ENCODE measurements at regions not wholly inside any gene's neighbourhood (a gene's known extent, or its start where the extent isn't known, plus 50 kb on each side); places are given as distances from the start of the nearest gene placed in this dataset.
"Not testable (repeated sequence)": the region's sequence is repeated elsewhere in the genome, so short reads cannot be mapped to it uniquely, and the experiment has no call there.

GRCh38 chr10:21293518-21294356 is 231.7 kb downstream of the SKIDA1 start:
- no peak for DNase-seq (ENCODE audit: extremely low read depth, low read depth, low spot score)

GRCh38 chr10:21292763-21293517 is 232.5 kb downstream of the SKIDA1 start:
- DNase-seq (ENCODE audit: extremely low read depth, low read depth, low spot score) = no peak

- no peak for DNase-seq (ENCODE audit: extremely low read depth, low read depth, low spot score)
These were observed 234.9 kb downstream of the SKIDA1 start for GRCh38 chr10:21290499-21291160.

- DNase-seq (ENCODE audit: extremely low read depth, low read depth, low spot score) = no peak
These were observed 235.5 kb downstream of the SKIDA1 start for GRCh38 chr10:21289961-21290360.

- no peak for DNase-seq (ENCODE audit: extremely low read depth, low read depth, low spot score)
These were observed 236.2 kb downstream of the SKIDA1 start for GRCh38 chr10:21289271-21289670.

- no peak for DNase-seq (ENCODE audit: extremely low read depth, low read depth, low spot score)
These were observed 239.6 kb downstream of the SKIDA1 start for GRCh38 chr10:21285742-21286331.

- no peak for DNase-seq (ENCODE audit: extremely low read depth, low read depth, low spot score)
These were observed 240.3 kb downstream of the SKIDA1 start for GRCh38 chr10:21285207-21285606.

GRCh38 chr10:21284301-21284700 is 241.2 kb downstream of the SKIDA1 start:
- DNase-seq (ENCODE audit: extremely low read depth, low read depth, low spot score) = no peak

GRCh38 chr10:21283053-21283452 is 242.4 kb downstream of the SKIDA1 start:
- DNase-seq (ENCODE audit: extremely low read depth, low read depth, low spot score) = not testable (repeated sequence)

GRCh38 chr10:21281765-21282484 is 243.6 kb downstream of the SKIDA1 start:
- DNase-seq (ENCODE audit: extremely low read depth, low read depth, low spot score) = no peak

GRCh38 chr10:21280971-21281572 is 244.4 kb downstream of the SKIDA1 start:
- no peak for DNase-seq (ENCODE audit: extremely low read depth, low read depth, low spot score)

- no peak for DNase-seq (ENCODE audit: extremely low read depth, low read depth, low spot score)
These were observed 245.4 kb downstream of the SKIDA1 start for GRCh38 chr10:21280037-21280436.

GRCh38 chr10:21279217-21279575 is 246.3 kb downstream of the SKIDA1 start:
- DNase-seq (ENCODE audit: extremely low read depth, low read depth, low spot score) = no peak

- DNase-seq (ENCODE audit: extremely low read depth, low read depth, low spot score) = peak; percentile 84
These were observed 246.8 kb downstream of the SKIDA1 start for GRCh38 chr10:21278491-21279216.

GRCh38 chr10:21273400-21273968 is 252.0 kb downstream of the SKIDA1 start:
- no peak for DNase-seq (ENCODE audit: extremely low read depth, low read depth, low spot score)

GRCh38 chr10:21272643-21273399 is 252.7 kb downstream of the SKIDA1 start:
- no peak for DNase-seq (ENCODE audit: extremely low read depth, low read depth, low spot score)

- DNase-seq (ENCODE audit: extremely low read depth, low read depth, low spot score) = no peak
These were observed 254.5 kb downstream of the SKIDA1 start for GRCh38 chr10:21270976-21271375.

GRCh38 chr10:21269289-21269688 is 256.2 kb downstream of the SKIDA1 start:
- DNase-seq (ENCODE audit: extremely low read depth, low read depth, low spot score) = no peak
